Renal cortex interstitium (tissue), 11 donors: ENCODE measurements at regions not wholly inside any gene's neighbourhood (a gene's known extent, or its start where the extent isn't known, plus 50 kb on each side); places are given as distances from the start of the nearest gene placed in this dataset.

Experiments
- DNase-seq, 11 donors: peaks; one replicate each; pipeline ENCODE4 v3.0.0-alpha.2; 2013; ENCODE audit warnings: low read depth in 9 of 11, low spot score in 4 of 11; ENCODE audit errors: extremely low read depth in 1 of 11

GRCh38 chr2:4020153-4020552 is 316.8 kb downstream of the DCDC2C start:
- no peak for DNase-seq

- peak in 2 of 11 donors; percentile 4 for DNase-seq
These were observed 317.3 kb downstream of the DCDC2C start for GRCh38 chr2:4020649-4021048.

- DNase-seq: no peak
These were observed 321.2 kb downstream of the DCDC2C start for GRCh38 chr2:4024605-4025004.

GRCh38 chr2:4029081-4029480 is 325.7 kb downstream of the DCDC2C start:
- no peak for DNase-seq

- DNase-seq: no peak
These were observed 336.5 kb downstream of the DCDC2C start for GRCh38 chr2:4039896-4040295.

GRCh38 chr2:4047961-4048891 is 344.9 kb downstream of the DCDC2C start:
- DNase-seq: no peak

- DNase-seq: no peak
These were observed 346.1 kb downstream of the DCDC2C start for GRCh38 chr2:4049463-4049862.

GRCh38 chr2:4053769-4054493 is 350.6 kb downstream of the DCDC2C start:
- no peak for DNase-seq

- no peak for DNase-seq
These were observed 362.8 kb downstream of the DCDC2C start for GRCh38 chr2:4066217-4066616.

- DNase-seq: no peak
These were observed 369.7 kb downstream of the DCDC2C start for GRCh38 chr2:4073026-4073569.

GRCh38 chr2:4077017-4077416 is 373.6 kb downstream of the DCDC2C start:
- DNase-seq: no peak

- DNase-seq: no peak
These were observed 381.8 kb downstream of the DCDC2C start for GRCh38 chr2:4085186-4085585.

GRCh38 chr2:4090668-4091630 is 387.6 kb downstream of the DCDC2C start:
- DNase-seq: peak in 3 of 11 donors; percentile 2 to 8 (median 8)

- DNase-seq: no peak
These were observed 388.5 kb downstream of the DCDC2C start for GRCh38 chr2:4091869-4092268.

GRCh38 chr2:4094743-4095142 is 391.4 kb downstream of the DCDC2C start:
- DNase-seq: no peak

GRCh38 chr2:4096978-4097766 is 393.8 kb downstream of the DCDC2C start:
- DNase-seq: no peak

- DNase-seq: no peak
These were observed 394.8 kb downstream of the DCDC2C start for GRCh38 chr2:4098137-4098536.

- no peak for DNase-seq
These were observed 398.6 kb downstream of the DCDC2C start for GRCh38 chr2:4101936-4102335.
